ENCODE measurements at regions not wholly inside any gene's neighbourhood (a gene's known extent, or its start where the extent isn't known, plus 50 kb on each side); places are given as distances from the start of the nearest gene placed in this dataset.

- TF ChIP-seq RELA (CRISPR knock-in tag; IDR thresholded peaks at IDR 0.05; ENCODE audit: borderline replicate concordance), result no peak
- TF ChIP-seq ATF6 (CRISPR knock-in tag; IDR thresholded peaks at IDR 0.05), result no peak
- TF ChIP-seq ZNF396 (CRISPR knock-in tag; IDR thresholded peaks at IDR 0.05; ENCODE audit: borderline replicate concordance), result no peak
- no peak for TF ChIP-seq FOXP4 (CRISPR knock-in tag; IDR thresholded peaks at IDR 0.05)
Measured at GRCh38 chr3:94596141-94596540, 533.3 kb downstream of the NSUN3 start (continued).

GRCh38 chr3:94596887-94597566, 534.2 kb downstream of the NSUN3 start:
- Mint-ChIP-seq H3K36me3 (no peaks in the 10 kb centered on the region), H3K9me3 (peaks cover 7% of the 10 kb centered on the region), H3K4me3 (no peak overlapping the region), H3K27ac (no peak overlapping the region), H3K4me1 (peaks cover 27% of the 10 kb centered on the region), H3K27me3 (ENCODE audit: low read depth) (no peaks in the 10 kb centered on the region)
- CTCF ChIA-PET, result no interaction called here
- POLR2A ChIA-PET, result no interaction called here
- DNase-seq (ENCODE audit: low spot score) (no peak), ATAC-seq (no peak)
- no peak for TF ChIP-seq CDX4 (CRISPR knock-in tag; IDR thresholded peaks at IDR 0.05; ENCODE audit: borderline replicate concordance)
- no peak for TF ChIP-seq ERG (CRISPR knock-in tag; IDR thresholded peaks at IDR 0.05)
- no peak for TF ChIP-seq NFE2L1 (CRISPR knock-in tag; IDR thresholded peaks at IDR 0.05)
- TF ChIP-seq PREB (CRISPR knock-in tag; IDR thresholded peaks at IDR 0.05; ENCODE audit: borderline replicate concordance), result no peak
- TF ChIP-seq TEAD4 (CRISPR knock-in tag; IDR thresholded peaks at IDR 0.05), result no peak
- TF ChIP-seq KAT7 (CRISPR knock-in tag; IDR thresholded peaks at IDR 0.05; ENCODE audit: borderline replicate concordance), result no peak
- no peak for TF ChIP-seq IRF1 (CRISPR knock-in tag; IDR thresholded peaks at IDR 0.05)
- no peak for TF ChIP-seq ZMAT4 (CRISPR knock-in tag; IDR thresholded peaks at IDR 0.05)
- TF ChIP-seq CBFB (CRISPR knock-in tag; IDR thresholded peaks at IDR 0.05; ENCODE audit: low read depth), result no peak
- TF ChIP-seq E2F5 (CRISPR knock-in tag; IDR thresholded peaks at IDR 0.05), result no peak
- TF ChIP-seq CTCF (IDR thresholded peaks at IDR 0.05), result no peak
- no peak for TF ChIP-seq NR1H2 (CRISPR knock-in tag; IDR thresholded peaks at IDR 0.05)
- TF ChIP-seq HMGA2 (CRISPR knock-in tag; IDR thresholded peaks at IDR 0.05), result no peak
- TF ChIP-seq GABPB1 (CRISPR knock-in tag; IDR thresholded peaks at IDR 0.05), result no peak

Data from WTC11 (cell line).